Prostate gland (tissue), 2 donors: ENCODE measurements at regions not wholly inside any gene's neighbourhood (a gene's known extent, or its start where the extent isn't known, plus 50 kb on each side); places are given as distances from the start of the nearest gene placed in this dataset.

Experiments used
- CTCF ChIP-seq, 4 experiments: fragments of 200-600 bp in 2 of 4; fragments of 450-650 bp in 2 of 4; sonication (generic) in 2 of 4; IDR thresholded peaks; 1 replicate in 3 of 4; 2 replicates in 1 of 4; pipeline ENCODE4 v1.5.1; 2016 to 2019; ENCODE audit warnings: antibody characterized with exemption in 4 of 4, mild to moderate bottlenecking in 2 of 4, moderate library complexity in 2 of 4
- POLR2A ChIP-seq: fragments of 450-650 bp; IDR thresholded peaks from one replicate; pipeline ENCODE4 v1.6.1; 2016; ENCODE audit warnings: antibody characterized with exemption, mild to moderate bottlenecking

DNA sequence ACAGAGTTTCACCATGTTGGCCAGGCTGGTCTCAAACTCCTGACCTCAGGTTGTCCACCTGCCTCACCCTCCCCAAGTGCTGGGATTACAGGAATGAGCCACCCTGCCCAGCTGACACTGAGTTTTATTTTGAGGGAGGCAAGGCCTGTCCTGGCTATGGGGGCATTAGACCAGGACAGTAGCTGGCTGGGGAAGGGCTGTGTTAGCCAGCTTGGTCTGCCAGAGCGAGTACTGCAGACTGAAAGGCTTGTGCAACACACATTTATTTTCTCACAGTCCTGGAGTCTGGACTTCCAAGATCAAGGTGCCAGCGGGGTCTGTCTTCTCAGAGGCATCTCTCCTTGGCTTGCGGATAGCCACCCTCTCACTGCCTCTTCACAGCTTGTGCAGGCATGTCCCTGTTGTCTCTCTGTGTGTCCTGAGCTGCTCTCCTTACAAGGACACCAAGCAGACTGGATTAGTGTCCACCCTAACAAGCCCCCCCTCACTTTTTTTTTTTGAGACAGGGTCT, 59.4 kb upstream of the HAAO start:
- TF ChIP-seq POLR2A = no peak
- TF ChIP-seq CTCF (IDR thresholded peaks at IDR 0.05) = no peak
